ENCODE measurements at regions not wholly inside any gene's neighbourhood (a gene's known extent, or its start where the extent isn't known, plus 50 kb on each side); places are given as distances from the start of the nearest gene placed in this dataset.
"Not testable (repeated sequence)": the region's sequence is repeated elsewhere in the genome, so short reads cannot be mapped to it uniquely, and the experiment has no call there.

DNA sequence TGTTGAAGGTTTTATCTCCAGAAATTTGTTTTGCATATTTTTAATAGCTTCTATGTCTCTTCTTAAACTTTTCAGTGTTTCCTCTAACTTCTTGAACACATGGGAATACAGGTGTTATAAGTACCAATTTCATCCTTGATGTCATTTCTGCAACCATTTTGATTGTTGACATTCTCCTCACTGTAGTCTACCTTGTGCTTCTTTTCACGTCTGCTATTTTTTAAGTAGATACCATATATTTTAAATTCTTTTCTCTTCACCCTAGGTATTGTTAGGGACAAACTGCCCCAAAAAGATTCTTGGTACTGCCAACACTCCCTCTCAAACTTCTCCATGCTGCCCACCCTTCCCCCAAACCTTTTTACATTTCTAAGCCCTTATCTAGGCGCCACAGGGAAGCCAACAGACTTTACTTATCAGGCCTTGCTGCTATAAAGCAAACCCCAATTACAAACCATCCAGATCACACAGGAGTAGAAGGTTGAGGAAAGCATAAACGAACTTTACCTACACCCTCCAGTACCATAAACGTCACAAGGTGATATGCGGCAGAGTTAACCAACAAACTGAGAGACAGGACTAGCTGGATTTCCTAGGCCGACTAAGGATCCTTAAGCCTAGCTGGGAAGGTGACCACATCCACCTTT is 1165.3 kb downstream of the TAF11L14 start:
- DNase-seq (ENCODE audit: low read depth) = no peak

DNA sequence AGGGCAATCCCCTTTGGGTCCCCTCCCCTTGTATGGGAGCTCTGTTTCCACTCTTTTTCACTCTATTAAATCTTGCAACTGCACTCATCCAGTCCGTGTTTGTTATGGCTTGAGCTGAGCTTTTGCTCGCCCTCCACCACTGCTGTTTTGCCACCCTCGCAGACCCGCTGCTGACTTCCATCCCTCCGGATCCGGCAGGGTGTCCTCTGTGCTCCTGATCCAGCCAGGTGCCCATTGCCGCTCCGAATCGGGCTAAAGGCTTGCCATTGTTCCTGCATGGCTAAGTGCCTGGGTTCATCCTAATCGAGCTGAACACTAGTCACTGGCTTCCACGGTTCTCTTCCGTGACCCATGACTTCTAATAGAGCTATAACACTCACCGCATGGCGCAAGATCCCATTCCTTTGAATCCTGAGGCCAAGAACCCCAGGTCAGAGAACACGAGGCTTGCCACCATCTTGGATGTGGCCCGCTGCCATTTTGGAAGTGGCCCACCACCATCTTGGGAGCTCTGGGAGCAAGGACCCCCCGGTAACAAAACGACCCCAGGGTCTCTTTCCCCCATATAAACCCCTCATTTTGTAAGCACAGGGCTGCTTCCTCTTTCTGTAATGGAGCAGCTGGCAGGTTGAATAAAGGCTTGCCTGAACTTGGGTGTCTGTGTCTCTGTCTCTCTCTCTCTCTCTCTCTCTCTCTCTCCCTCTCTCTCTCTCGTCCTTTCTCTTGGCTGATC is 1166.2 kb downstream of the TAF11L14 start:
- DNase-seq (ENCODE audit: low read depth) = no peak

DNA sequence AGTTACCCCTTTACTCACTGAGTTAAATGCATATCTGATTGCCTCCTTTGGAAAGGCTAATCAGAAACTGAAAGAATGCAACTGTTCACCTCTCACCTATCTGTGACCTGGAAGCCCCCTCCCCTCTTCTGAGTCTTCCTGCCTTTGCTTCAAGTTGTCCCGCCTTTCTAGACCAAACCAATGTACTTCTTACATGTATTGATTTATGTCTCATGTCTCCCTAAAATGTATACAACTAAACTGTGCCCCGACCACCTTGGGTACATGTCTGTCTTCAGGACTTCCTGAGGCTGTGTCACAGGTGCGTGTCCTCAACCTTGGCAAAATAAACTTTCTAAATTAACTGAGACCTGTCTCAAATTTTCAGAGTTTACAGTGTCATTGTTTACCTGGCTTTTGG is 1167.2 kb downstream of the TAF11L14 start:
- DNase-seq (ENCODE audit: low read depth) = not testable (repeated sequence)

DNA sequence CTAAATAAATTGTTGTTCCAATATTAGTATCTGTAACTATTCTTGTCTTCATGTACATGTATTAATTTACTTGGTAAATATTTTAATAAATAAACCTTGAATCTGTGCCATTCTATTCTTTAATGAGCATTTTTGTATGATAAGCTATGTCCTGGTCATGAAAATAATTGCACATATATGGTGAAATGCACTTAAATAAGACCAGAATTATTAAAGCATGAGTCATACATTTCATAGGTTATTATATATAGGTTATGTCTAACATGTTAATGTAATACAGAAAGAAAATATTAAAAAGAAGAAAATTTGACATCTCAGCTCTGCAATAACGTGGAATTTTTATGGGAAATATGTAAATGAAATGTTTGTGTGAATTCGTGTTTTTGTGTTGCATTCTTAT is 1168.1 kb downstream of the TAF11L14 start:
- no peak for DNase-seq (ENCODE audit: low read depth)

DNA sequence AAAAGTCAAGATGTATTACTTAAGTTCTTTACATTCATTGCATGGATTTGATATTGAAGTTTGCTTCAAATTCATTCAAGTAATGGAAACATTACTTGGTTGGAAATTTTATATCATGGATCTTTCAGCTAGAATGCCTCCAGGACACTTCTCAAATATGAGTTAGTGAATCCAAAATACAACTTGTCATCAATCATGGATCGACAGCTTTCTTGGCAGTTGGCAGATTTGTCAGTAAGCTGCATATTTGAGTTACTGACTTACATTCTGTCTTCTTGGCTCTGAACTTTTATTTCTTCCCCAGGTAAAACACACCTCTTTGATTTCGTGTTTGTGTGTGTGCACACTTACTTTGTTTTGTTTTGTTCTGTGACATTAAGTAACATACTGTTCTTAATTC is 1171.1 kb downstream of the TAF11L14 start:
- no peak for DNase-seq (ENCODE audit: low read depth)

DNA sequence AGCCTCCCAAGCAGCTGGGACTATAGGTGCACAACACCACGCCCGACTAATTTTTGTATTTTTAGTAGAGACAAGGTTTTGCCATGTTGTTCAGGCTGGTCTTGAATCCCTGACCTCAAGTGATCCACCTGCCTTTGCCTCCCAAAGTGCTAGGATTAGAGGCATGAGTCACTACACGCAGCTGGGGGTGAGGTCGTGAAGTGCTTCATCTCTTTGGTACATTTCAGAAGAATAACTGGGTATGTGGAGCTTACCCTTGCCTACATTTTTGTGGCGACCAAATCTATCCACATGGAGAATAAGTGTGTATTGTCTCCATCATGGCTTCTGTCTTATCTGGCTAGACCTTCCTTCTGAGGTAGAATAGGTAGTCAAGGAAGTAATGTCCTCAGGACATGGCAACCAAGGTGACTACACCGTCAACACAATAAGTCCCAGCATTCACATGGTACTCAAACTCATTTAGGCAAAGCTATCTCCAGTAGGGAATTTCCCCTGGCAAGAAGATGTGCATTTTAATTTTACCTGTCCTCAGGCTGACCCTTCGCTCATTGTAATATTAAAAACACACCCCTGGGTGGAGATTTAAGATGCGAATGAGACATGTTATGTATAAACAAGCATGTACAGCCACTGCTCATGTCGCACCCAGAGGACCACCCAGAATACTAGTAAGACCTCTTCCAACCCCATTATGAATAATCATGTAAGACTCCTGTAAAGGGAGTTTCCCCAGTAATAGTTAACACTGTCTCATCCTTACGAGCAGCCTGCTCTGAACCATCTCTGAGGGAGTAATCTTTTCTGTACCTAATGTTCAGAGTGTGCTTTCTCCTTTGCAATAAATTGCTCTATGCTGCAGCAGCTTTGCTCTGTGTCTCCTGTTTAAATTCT is 1173.2 kb downstream of the TAF11L14 start:
- no peak for DNase-seq (ENCODE audit: low read depth)

DNA sequence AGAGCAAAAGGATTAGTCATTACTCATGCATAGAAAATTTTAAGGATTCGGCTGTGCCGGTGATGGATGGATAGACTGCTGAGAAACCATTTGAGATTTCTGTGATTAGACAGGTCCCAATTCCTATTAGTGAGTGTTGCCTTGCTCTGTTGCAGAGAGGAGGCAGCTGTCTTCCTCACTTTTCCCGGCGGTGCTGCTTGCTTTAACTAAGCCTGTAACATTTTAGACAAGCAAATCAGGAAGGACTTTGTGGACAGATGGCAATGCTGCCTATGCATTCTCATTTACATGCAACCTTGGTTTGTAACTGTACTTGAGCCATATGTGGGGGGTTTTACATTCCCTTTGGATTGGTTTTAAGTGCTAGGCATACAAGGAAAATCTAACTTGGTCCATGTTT is 1176.3 kb downstream of the CDH18 start:
- no peak for DNase-seq (ENCODE audit: low read depth)

DNA sequence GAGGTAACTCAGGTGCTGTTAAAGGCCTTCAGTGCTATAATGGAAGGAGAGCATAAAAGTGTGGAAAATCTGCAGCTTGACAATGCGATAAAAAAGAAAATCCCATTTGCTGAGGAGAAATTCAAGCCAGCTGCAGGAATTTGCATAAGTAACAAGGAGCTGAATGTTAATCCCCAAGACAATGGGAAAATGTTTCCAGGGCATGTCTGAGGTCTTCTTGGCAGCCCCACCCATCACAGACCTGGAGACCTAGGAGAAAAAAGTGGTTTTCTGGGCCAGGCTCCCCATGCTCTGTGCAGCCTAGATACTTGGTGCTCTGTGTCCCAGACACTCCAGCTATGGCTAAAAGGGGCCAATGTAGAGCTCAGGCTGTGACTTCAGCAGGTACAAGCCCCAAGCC is 1159.6 kb downstream of the CDH18 start:
- DNase-seq (ENCODE audit: low read depth) = no peak

DNA sequence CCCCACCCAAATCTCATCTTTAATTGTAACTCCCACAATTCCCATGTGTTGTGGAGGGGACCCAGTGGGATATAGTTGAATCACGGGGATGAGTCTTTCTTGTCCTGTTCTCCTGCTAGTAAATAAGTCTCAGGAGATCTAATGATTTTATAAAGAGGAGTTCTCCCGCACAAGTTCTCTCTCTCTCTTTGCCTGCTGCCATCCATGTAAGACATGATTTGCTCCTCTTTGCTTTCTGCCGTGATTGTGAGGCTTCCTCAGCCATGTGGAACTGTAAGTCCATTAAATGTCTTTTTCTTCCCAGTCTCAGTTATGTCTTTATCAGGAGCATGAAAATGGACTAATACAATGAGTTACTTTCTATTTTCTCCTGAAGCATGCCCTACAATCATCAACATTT is 1158.5 kb downstream of the CDH18 start:
- no peak for DNase-seq (ENCODE audit: low read depth)

DNA sequence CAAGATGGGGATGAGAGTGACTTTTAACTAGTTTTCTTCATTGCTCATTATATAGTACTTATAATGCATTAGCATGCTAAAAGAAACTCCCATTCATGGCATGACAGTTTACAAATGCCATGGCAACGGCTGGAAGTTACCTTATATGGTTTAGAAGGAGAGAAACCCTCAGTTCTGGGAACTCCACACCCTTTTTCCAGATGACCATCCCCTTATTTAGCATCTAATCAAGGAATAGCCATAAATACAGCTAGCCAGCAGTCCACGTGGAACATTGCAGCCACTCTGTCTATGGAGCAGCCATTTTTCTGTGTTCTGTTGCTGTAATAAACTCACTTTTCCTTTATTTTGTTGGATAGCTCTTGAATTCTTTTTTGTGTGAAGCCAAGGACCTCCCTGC is 1137.8 kb downstream of the CDH18 start:
- DNase-seq (ENCODE audit: low read depth) = no peak

DNA sequence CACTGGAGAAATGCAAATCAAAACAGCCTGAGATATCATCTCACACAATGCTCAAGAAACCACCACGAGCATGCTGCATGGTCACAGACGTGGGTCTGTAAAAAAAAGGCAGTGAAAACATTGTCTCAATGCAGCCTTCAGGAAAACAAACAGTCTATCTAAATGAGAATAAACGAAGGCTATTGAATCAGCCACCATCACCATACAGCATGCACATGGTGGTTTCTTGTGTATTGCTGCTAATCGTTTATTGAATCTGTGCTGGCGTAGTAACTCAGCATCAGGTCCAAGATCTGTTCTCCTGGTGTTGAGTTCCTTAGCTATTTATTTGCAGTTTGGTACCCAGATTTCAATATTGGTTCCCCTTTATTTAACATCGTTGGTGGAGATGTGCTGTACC is 1115.0 kb downstream of the CDH18 start:
- DNase-seq (ENCODE audit: low read depth) = no peak

DNA sequence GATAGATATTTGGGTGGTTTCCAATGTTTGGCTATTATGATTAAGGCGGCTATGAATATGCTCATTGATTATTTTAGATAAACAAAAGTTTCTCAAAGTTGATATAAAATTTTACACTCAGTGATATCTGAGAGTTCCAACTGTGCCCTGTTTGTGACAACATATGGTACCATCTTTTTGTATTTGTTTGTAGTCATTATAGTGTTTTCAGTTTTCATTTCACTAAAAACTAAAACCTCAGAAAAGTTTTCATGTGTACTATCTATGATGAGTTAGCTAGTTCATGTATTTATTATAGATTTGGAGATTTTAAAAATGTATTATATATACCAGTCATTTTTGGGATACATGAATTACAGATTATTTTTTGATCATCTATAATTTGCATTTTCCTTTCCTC is 1111.4 kb downstream of the CDH18 start:
- no peak for DNase-seq (ENCODE audit: low read depth)

DNA sequence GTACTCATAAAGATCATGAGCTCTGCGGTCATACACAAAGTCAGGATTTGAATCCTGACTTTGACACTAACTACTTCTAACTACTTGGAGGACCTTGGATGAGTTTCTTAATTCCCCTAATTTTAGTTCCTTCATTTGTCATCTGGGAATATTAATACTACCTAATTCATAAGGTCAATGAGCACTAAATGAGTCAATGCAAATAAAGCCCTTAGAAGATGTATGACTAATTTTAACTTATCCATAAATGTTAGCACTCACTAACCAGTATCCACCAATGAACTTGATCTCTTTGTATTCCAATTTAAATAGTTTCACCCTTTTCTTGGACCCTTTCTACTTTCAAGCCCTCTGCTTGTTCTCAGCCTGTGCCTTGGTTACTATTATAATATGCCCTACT is 1106.4 kb downstream of the CDH18 start:
- DNase-seq (ENCODE audit: low read depth) = no peak

DNA sequence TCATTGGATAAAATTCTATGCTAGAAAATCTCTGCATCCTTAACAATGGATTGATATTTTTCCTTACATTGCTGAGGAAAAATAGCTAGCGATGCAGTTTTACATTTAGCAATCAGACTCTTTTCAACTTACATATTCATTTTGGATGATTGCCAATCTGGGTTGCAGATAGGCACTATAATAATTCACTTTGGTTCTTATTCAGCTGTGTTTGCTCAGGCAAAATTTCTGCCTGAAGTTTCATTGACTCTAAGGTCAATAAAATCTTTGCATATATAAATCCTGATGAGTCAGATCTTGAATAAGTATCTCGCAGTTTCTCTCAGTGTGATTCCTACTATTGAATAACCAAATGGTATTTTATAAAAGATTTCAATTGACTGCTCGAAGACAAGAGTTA is 1105.8 kb downstream of the CDH18 start:
- DNase-seq (ENCODE audit: low read depth) = no peak

DNA sequence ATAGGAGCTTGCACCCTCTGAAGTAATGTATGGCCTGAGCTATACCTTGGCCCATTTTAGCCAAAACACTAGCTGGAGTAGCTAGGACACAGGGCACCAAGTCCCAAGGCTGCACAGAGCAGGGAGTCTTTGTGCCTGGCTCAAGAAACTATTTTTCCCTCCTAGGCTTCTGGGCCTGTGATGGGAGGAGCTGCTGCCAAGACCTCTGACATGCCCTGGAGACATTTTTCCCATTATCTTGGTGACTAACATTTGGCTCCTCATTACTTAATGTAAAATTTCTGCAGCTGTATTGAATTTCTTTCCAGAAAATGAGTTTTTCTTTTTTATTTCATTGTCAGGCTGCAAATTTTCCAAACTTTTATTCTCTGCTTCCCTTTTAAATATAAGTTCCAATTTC is 1099.2 kb downstream of the CDH18 start:
- no peak for DNase-seq (ENCODE audit: low read depth)

DNA sequence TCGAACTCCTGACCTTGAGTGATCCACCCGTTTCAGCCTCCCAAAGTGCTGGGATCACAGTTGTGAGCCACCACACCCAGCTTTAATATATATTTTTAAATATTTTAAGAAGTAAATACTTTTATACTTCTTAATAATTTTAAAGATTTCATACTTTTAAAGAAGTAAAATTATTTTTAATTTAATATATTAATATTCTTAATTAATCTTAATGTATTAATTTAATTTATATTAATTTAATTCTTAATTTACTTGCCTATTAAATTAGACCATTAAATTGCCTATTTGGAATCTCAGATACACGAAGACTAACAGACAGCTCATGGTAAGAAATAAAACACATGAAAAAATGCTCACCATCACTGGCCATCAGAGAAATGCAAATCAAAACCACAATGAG is 1087.4 kb downstream of the CDH18 start:
- DNase-seq (ENCODE audit: low read depth) = no peak

DNA sequence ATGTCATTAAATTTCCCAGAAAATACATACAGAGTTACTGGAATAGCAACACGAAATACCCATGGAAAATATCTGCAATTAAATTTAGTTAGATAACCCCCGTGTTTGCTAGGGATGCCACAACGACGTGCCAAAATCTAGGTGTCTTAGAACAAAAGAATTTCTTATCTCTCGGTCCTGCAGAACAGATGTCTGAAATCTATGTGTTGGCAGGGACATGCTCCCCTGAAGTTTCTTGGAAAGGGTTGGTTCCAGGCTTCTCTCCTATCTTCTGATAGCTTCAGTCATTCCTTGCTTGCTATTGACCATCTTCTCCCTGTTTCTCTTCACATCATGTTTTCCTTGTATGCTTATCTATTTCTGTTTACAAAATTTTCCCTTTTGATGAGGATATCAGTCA is 1067.0 kb downstream of the CDH18 start:
- DNase-seq (ENCODE audit: low read depth) = no peak

DNA sequence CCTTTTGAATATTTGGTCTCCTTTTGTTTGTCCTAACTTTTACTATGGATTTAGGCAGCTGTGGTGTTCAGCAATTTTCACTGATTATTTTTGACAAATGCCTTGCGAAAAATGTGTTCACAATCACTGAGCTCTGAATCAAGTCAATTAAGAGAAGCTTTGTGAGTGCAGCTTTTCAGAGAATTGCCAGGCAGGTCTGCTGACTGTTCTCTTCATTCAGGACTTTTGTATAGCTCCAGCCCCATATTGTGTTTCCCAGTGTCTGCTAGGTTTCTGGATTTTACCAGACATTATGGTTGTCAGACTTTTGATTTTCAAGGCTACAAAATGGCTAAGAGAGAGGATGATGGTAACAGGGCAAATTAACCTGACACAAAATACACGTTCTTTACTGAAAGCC is 1055.9 kb downstream of the CDH18 start:
- DNase-seq (ENCODE audit: low read depth) = no peak

DNA sequence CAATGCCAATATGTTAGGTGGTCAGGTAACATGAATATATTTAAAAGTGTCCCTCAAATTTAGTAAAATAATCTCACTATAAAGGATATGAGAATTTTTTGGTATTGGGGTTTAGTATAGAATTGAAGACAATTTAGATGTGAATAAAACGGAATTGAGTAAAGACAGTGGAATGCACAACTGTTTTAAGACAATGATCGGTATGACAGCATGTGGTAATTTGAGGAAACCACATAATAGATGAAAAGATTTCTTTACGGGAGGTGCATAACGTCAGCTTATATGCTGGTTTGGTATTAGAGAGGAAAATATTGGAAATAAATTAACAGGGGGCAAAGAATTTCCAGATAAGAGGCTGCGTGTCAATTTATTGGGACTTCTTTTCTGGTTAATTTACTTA is 1043.2 kb downstream of the CDH18 start:
- no peak for DNase-seq (ENCODE audit: low read depth)

DNA sequence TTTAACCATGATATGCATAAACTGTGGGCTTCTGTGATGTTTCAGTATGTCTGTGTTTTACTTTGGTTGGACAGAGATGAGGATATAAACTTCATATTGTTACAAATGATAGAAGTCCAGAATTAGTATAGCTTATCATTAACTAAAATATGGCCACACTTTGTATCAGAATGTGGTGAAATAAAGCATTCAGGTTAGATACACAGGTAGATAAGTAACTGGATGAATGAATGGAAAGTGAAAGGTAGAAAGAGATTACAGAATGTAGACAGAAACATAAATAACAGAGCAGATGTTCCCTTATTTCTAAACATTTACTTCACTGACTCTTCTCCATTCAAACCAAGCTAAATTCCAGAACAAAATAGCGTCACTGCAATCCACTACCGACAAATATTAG is 1033.8 kb downstream of the CDH18 start:
- DNase-seq (ENCODE audit: low read depth) = no peak

DNA sequence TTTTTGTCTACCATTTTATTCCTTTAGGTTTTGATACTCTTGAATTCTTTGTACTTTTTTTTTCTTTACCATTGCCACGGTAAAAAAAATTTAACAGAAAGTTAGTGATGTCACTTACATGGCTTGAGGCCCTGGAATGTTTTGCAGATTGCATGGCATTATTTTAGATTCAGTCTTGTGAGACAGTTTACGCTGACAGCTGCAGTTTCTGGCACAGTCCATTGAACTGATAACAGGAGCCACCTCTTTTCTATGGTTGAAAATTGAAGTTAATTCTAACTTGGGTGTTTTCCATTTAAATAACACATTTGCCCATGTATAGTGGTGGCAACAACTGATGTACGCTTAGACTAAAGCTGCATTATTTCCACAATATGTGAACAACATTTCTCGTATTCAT is 1028.5 kb downstream of the CDH18 start:
- no peak for DNase-seq (ENCODE audit: low read depth)

DNA sequence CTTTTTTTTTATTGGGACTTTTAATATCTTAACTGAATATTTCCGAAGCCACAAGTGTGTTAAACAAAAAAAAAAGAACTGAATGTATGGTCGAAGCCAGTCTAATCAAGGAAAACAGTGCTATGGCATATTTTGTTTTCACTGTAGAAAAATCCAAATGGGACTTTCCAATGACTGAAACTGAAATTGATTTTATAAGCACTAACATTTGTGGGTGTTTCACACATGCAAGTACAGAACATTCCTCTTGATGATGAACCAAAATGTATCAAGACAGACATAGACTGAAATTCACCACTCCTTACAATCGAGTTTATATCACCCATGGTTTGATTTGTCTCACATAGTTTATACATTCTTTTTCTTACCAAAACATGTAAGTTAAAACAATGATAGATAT is 1026.8 kb downstream of the CDH18 start:
- DNase-seq (ENCODE audit: low read depth) = no peak

DNA sequence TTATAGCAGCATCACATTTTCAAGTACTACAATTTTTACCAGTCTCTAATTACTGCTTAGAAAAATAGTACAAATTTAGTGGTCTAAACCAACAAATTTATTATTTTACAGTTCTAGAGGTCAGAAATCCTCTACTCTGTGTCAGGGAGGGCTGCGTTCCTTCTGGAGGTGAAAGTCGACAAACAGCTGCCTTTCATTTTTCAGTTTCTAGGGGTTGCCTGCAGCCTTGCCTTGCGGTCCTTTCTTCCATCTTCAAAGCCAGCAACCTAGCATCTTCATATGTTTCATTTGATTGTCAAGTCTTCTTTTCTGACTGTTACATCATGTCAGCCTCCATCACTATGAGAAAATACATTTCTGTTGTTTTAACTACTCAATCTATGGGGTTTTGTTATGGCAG is 1022.1 kb downstream of the CDH18 start:
- no peak for DNase-seq (ENCODE audit: low read depth)
